C1 segment of cervical spinal cord (tissue), 14 donors: ENCODE measurements at regions not wholly inside any gene's neighbourhood (a gene's known extent, or its start where the extent isn't known, plus 50 kb on each side); places are given as distances from the start of the nearest gene placed in this dataset.

ENCODE experiments used
- DNase-seq, 14 donors: peaks; one replicate each; lab custom pipeline; 2025; lab: John Stamatoyannopoulos, UW

DNA sequence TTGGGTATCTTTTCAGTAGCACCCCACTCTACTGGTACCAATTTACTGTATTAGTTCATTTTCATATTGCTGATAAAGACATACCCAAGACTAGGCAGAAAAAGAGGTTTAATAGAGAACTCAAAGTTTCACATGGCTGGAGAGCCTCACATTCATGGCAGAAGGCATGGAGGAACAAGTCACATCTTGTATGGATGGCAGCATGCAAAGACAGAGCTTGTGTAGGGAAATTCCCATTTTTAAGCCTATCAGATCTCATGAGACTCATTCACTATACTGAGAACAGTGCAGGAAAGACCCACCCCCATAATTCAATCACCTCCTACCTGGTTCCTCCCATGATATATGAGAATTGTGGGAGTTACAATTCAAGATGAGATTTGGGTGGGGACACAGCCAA is 878.6 kb upstream of the ADGRL4 start:
- DNase-seq = no peak

GRCh38 chr1:79877086-79877485 is 870.6 kb upstream of the ADGRL4 start:
- DNase-seq = no peak

DNA sequence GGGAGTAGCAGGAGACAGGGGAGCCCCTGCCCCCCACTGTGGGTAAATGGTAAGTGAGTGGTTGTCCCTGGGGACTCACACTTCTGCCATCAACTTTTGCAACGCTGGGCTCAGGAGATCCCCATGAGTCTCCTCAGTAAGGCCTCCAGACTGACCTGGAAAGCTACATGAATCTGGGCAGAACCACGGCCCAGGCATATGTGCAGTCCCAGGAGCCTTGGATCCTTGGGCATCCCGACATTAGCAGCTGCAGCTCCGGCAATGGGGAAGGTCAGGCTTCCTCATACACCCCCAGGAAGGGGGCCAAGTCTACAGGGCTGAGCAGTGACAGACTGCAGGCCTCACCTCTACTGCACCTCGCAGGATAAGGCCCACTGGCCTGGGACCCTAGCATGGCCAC is 868.7 kb upstream of the ADGRL4 start:
- DNase-seq = no peak

DNA sequence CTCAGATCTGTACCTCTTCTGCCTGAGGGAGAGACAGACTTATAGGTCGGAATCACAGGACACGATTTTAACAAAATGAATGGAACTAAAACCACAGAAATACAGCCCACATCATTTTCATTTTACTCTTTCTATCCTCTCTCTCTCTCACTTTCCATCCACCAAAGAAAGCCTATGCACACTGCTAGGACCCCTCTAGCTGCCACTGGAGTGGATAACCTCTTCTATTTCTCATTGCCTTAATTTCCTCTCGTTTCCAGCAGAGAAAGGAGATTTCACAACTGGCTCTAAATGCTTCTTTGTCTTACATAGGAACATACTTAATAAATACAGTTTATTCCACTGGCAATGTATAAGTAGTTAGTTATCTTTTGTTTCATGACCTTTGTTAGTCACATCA is 867.8 kb upstream of the ADGRL4 start:
- no peak for DNase-seq

DNA sequence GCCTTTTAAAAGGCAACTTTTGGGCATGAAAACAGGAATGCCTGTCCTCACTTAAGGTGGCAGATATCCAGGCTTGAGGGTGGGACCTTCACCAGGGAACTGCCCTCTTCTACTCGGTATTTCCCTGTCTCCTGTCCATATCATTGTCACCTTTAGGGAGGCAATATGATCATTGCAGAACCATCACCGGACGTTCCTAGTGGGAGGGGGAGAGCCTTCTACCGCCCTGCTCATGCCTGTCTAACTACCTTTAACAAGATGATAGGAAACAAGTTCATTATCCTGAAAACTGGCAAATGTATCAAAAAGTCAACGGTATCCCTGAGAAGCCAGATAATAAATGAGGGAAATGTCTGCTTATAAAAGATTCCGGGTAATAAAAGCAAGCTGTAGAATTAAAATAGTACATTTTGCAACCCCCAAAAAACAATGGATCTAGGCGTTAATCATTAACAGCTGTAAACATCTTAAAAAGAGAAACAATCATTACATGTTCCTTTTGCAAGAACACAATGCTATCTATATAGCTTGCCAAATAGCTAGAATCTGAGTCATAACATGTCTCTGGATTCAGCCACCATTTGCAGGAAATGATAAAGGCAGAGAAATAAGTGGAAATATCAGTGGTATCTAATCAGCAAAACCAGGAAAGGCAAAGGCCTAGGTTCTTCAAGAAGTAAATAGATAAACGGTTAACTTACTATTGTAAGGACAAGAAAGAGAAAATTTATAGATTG is 852.9 kb upstream of the ADGRL4 start:
- no peak for DNase-seq

DNA sequence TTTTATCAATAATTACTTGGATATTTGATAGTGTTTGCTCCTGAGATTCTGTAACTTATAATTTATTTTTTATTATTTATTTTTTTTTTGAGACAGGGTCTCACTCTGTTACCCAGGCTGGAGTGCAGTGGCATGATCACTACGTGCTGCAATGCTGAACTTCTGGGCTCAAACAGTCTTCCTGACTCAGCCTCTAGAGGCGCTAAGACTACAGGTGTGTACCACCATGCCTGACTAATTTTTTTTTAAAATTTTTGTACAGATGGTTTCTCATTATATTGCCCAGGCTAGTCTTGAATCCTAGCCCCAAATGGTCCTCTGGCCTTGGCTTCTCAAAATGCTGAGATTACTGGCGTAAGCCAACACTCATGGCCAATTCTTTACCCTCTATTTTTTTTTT is 845.5 kb upstream of the ADGRL4 start:
- no peak for DNase-seq

DNA sequence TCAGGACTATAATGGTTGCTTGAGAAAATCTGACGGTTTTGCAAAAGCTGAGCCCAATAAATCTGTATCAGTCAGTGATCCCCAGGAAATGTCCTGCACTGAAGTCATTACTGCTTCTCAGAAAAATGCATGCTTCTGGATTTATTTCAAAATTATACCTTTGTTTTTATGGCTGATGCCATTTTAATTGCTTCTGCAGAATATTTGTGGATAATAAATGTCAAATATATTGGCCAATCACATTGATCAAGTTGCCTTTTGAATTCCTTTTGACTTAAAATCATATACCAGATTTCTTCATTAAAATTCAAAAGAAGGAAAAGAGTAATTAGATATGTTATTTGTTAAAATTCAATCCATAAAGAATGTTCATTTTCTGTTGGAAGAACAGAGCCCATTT is 842.9 kb upstream of the ADGRL4 start:
- no peak for DNase-seq

DNA sequence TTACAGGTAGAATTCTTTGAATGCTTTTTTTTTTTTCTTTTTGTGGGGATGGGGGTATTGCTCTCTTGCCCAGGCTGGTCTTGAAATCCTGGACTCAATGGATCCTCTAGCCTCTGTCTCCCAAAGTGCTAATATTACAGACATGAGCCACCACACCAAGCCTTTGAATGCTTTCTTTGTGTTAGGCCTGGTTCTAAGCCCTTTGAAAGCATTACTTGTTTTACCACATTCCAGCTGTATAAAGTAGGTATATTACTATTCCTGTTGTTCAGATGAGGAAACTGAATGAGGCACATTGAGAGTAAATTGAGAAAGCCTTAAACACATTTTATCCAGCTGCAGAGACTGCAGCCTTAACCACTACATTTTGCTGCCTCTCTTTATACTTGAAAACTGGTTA is 841.8 kb upstream of the ADGRL4 start:
- no peak for DNase-seq

DNA sequence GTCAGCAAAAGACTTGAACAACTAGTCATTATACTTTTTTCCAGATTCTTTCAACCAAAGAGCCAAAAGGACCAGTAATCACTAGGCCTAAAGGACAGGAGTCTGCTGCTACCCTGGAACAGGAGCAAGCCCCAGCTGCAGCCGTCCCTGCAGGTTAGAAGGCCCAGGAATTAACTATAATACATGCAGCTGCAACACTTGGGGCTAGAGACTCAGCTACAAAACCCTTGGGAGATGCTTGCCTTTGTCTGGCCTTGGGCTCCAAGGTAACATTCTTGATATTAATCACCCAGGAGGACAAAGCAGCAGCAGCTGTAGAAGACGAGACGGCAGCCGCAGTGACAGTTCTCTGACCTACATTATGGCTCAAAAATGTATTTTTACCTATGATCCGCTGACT is 841.2 kb upstream of the ADGRL4 start:
- no peak for DNase-seq

DNA sequence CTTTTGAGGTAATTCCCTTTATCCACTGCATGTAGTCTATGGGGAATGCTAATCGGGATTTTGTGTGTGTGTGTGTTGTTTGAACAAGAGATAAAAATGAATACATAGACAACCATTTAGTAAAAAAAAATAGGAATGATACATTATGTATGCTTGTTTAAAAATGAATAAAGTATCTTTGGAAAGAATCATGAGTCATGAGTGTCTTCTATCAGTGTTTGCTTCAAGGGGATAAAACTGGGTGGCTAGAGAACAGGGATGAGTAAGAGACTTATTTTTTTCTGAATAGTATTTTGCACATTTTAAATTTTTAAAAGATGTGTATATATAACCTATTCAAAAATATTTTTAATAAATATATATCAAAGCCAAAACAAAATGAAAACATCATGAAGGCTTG is 839.4 kb upstream of the ADGRL4 start:
- DNase-seq = no peak

- DNase-seq = no peak
Measured at GRCh38 chr1:79842811-79843210, 836.3 kb upstream of the ADGRL4 start.

DNA sequence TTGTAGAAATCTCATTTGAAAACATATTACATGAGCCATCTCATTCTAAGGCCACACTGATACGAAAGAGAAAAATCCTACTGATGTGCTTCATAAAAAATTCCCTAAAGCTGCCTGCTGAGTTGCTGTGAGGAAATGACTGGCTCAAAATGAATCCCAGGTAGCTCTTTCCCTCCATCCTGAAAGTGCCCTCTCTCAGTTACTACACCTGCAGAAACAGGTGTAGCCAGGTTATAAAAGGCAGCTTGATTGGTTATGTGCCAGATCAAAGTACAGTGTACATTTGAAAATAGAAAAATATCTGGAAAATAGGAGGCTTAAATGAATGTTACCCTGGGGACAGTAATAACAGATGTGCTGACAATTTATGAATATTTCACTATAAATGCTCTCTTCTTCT is 833.4 kb upstream of the ADGRL4 start:
- no peak for DNase-seq

DNA sequence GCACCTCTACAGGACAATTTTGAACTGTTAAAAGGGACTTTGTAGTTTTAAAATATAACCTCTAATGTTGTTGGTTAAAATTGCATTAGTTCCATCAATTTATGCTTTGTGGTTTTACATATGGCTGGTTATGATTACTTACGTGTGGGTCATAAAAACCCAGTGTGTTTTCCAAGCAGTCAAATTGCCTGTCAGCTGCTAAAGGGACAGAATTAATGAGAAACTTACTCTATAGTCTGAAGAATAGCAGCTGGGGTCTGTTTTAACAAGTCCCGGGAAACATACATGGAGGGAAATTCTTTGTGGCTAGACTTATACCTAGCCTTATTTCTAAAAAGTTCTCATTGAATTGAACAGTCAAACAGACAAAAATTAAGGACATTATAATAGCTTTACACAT is 820.9 kb upstream of the ADGRL4 start:
- no peak for DNase-seq

DNA sequence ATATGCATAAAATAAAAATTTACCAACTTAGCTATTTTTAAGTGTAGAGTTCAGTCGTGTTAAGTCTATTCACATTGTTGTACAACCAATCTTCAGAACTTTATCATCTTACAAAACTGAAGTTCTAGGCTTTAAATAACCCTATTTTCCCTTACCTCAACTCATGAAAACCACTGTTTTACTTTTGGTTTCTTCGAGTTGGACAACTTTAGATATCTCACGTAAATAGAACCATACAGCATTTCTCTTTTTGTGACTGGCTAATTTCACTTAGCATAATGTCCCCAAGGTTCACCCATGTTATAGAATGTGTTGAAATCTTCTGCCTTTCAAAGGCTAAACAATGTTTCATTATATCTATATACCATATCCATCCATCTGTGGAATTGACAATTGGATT is 819.0 kb upstream of the ADGRL4 start:
- DNase-seq = no peak

DNA sequence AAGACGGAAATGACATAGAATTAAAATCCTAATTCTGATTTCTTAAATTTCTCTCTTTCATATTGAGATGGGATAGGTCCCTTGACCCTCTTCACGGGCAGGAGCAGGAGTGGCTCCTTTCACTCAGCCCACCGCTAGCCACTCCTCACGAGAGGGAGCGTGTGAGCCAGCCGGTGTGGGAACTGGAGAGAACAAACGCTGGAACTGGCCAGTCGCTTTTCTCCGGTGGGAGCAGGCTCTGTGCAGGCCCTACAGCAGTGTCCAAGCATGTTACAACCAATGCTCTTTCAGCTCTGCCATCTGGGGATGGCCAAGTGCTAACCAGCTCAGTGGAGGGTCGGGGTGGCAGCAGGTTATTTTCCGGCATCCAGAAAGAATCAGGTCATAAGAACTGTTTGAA is 815.5 kb upstream of the ADGRL4 start:
- DNase-seq = no peak

- DNase-seq = no peak
Measured at GRCh38 chr1:79819140-79819539, 812.6 kb upstream of the ADGRL4 start.

DNA sequence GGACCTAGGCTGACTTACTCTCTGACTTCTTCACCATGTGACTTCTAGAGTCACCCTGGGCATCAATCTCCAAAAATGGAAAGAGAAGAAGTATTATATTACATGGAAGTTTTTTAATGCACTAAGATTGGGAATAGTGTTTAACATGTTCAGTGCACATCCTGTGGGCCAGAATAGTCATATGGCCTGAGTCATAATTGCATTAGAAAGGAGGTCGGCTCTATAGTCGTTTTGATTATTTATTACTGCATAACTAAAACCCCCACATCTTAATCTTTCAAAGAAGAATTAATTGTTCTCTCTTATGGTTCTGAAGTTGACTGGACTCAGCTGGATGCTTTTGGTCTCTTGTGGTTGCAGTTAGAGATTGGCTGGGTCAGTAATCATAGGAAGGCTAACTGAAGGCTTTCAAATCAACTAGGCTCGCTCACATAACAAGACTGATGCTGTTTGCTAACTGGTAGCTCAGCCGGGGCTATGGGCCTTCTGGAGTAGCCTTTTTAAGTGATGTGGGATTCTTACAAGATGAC is 810.6 kb upstream of the ADGRL4 start:
- no peak for DNase-seq

- no peak for DNase-seq
Measured at GRCh38 chr1:79815115-79815514, 808.6 kb upstream of the ADGRL4 start.

DNA sequence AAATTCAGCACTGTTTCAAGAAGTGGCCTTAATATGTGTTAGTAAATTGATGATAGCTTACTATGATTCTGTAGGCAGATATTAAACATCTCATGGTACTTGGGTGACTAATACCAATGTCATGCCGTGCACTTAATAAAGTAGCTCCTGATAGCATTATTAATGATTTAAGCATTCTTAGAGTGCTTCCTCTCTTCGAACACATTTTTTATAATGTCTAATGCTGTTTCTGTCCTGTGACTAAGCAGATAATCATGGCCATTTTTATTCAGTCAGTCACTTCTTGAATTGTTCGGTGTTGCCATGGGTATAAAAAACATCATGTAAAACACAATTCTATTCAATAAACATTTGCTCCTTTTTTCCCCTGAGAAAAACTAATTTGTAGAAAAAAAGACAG is 804.6 kb upstream of the ADGRL4 start:
- DNase-seq = no peak

- DNase-seq = no peak
Measured at GRCh38 chr1:79808816-79809475, 802.4 kb upstream of the ADGRL4 start.

DNA sequence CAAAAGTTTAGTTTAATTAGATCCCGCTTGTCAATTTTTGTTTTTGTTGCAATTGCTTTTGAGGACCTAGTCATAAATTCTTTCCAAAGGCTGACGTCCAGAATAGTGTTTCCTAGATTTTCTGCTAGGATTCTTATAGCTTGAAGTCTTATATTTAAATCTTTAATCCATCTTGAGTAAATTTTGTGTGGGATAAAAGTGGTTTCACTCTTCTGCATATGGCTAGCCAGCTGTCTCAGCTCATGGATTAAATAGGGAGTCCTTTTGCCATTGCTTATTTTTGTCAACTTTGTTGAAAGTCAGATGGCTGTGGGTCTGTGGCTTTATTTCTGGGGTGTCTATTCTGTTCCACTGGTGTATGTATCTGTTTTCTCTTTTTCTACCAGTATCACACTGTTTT is 801.3 kb upstream of the ADGRL4 start:
- DNase-seq = no peak

GRCh38 chr1:79797487-79797886 is 791.0 kb upstream of the ADGRL4 start:
- DNase-seq = no peak

DNA sequence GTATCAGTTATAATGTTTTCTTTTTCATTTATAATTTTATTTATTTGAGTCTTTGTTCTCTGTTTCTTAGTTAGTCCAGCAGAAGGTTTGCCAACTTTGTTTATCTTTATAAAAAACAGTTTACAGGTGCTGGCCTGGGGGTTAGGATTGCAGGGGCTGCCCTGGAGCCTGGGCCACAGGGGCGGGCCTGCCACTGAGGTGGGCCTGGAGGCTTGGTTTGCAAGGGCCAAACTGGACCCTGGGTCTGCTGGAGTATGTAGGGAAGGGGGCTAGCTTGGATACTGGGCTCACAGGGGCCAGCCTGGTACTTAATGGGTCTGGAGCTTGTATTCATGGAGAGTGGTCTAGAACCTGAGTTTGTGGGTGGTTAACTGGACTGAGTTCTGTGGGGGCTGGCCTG is 789.9 kb upstream of the ADGRL4 start:
- DNase-seq = no peak
